ENCODE measurements at regions not wholly inside any gene's neighbourhood (a gene's known extent, or its start where the extent isn't known, plus 50 kb on each side); places are given as distances from the start of the nearest gene placed in this dataset.

DNA sequence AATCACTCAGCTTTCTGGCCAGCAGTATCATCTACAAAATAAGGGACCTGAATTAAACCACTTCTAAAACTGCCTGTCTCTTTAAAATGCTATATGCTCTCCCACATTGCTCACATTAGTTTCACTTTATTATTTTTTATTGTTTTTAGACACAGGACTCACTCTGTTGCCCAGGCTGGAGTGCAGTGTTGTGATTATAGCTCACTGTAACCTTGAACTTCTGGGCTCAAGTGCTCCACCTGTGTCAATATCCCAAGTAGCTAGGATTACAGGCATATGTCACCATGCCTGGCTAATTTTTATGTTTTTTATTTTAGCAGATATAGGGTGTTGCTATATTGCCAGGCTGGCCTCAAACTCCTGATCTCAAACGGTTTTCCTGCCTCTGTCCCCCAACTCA is 591.3 kb upstream of the ZNF804A start:
- POLR2A ChIA-PET: no interaction called here
- Histone ChIP-seq H3K4me1 (ENCODE audit: control extremely low read depth in 1 of 4, control insufficient read depth in 4 of 4, insufficient read depth in 4 of 4, low read length in 3 of 4) (no peaks in the 10 kb centered on the region), H3K9me3 (ENCODE audit: control extremely low read depth in 1 of 5, control insufficient read depth in 4 of 5, insufficient read depth in 2 of 5, low read depth in 1 of 5, low read length in 4 of 5) (no peaks in the 10 kb centered on the region), H3K36me3 (ENCODE audit: control insufficient read depth in 4 of 4, insufficient read depth in 4 of 4, low read length in 3 of 4) (no peaks in the 10 kb centered on the region), H3K27ac (ENCODE audit: insufficient read depth in 1 of 2, low read depth in 1 of 2, low read length in 2 of 2, poor library complexity in 1 of 2, severe bottlenecking in 2 of 2) (no peak overlapping the region), H3K27me3 (replicated peaks in 2 of 5; ENCODE audit: control insufficient read depth in 4 of 5, insufficient read depth in 5 of 5, low read length in 4 of 5) (no peaks in the 10 kb centered on the region), H3K4me3 (ENCODE audit: control insufficient read depth in 1 of 7, extremely low read depth in 1 of 7, insufficient read depth in 4 of 7, low read depth in 2 of 7, low read length in 6 of 7) (no peak overlapping the region)
- 60% methylated on average over 1 of the region's 1 CpG for WGBS (ENCODE audit: insufficient coverage)
- CTCF ChIA-PET: no interaction called here
- no peak for DNase-seq

DNA sequence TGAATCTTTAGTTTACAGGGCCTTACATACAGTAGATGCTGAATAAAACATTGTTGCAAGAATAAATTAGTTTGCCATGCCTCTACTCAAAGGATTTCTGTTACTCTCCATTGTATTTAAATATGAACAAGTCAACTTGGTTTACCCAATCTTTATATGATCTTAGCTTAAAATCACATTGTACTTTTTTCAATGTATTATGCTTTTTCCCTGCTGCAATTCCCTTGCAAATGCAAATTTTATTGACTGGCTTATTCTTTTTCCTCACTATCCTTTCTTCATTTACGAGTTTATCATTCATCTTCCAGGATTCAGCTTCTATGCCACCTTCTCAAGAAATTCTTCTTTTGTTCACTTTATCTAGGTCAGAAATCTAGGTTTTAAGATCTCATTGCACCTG is 571.4 kb upstream of the ZNF804A start:
- ChIA-PET POLR2A (no interaction called here), CTCF (interaction anchor here (1.0 kb wide), 1 partner anchor 17 kb away, joined by 3 read pairs; no protein-coding TSS in a partner anchor)
- no peaks in the 10 kb centered on the region for H3K36me3 ChIP-seq (ENCODE audit: control insufficient read depth in 4 of 4, insufficient read depth in 4 of 4, low read length in 3 of 4)

DNA sequence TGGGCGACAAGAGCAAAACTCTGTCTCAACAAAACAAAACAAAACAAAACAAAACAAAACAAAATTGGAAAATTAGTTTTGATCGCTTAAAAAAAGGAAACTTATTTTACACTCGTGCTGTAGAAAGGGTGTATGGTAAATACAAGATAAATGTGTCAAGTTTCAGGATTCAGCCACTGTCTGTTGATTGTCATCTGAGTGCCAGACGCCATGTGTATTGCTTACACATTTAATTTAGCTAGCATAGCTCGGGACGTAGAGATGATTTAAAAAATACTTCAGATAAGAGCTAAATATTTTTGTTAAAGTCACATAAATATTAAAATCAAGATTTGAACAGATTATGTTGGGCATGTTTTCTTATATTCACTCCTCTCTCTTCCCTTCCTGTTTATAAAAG is 568.1 kb upstream of the ZNF804A start:
- Histone ChIP-seq H3K9me3 (ENCODE audit: control extremely low read depth in 1 of 5, control insufficient read depth in 4 of 5, insufficient read depth in 2 of 5, low read depth in 1 of 5, low read length in 4 of 5) (no peaks in the 10 kb centered on the region), H3K4me3 (ENCODE audit: control insufficient read depth in 1 of 7, extremely low read depth in 1 of 7, insufficient read depth in 4 of 7, low read depth in 2 of 7, low read length in 6 of 7) (no peak overlapping the region), H3K27me3 (replicated peaks in 2 of 5; ENCODE audit: control insufficient read depth in 4 of 5, insufficient read depth in 5 of 5, low read length in 4 of 5) (no peaks in the 10 kb centered on the region), H3K4me1 (ENCODE audit: control extremely low read depth in 1 of 4, control insufficient read depth in 4 of 4, insufficient read depth in 4 of 4, low read length in 3 of 4) (no peaks in the 10 kb centered on the region), H3K27ac (ENCODE audit: insufficient read depth in 1 of 2, low read depth in 1 of 2, low read length in 2 of 2, poor library complexity in 1 of 2, severe bottlenecking in 2 of 2) (no peak overlapping the region), H3K36me3 (ENCODE audit: control insufficient read depth in 4 of 4, insufficient read depth in 4 of 4, low read length in 3 of 4) (no peaks in the 10 kb centered on the region)
- no peak for DNase-seq
- POLR2A ChIA-PET: no interaction called here
- CTCF ChIA-PET: no interaction called here
- whole genome bisulfite sequencing (ENCODE audit: insufficient coverage): 93% methylated on average over 2 of the region's 6 CpGs

More for the DNA sequence above, 571.4 kb upstream of the ZNF804A start:
- Histone ChIP-seq H3K27ac (ENCODE audit: insufficient read depth in 1 of 2, low read depth in 1 of 2, low read length in 2 of 2, poor library complexity in 1 of 2, severe bottlenecking in 2 of 2) (no peak overlapping the region), H3K4me3 (ENCODE audit: control insufficient read depth in 1 of 7, extremely low read depth in 1 of 7, insufficient read depth in 4 of 7, low read depth in 2 of 7, low read length in 6 of 7) (no peak overlapping the region), H3K27me3 (replicated peaks in 2 of 5; ENCODE audit: control insufficient read depth in 4 of 5, insufficient read depth in 5 of 5, low read length in 4 of 5) (no peaks in the 10 kb centered on the region), H3K4me1 (ENCODE audit: control extremely low read depth in 1 of 4, control insufficient read depth in 4 of 4, insufficient read depth in 4 of 4, low read length in 3 of 4) (no peaks in the 10 kb centered on the region), H3K9me3 (ENCODE audit: control extremely low read depth in 1 of 5, control insufficient read depth in 4 of 5, insufficient read depth in 2 of 5, low read depth in 1 of 5, low read length in 4 of 5) (no peaks in the 10 kb centered on the region)
- WGBS (ENCODE audit: insufficient coverage): 100% methylated on average over 1 of the region's 1 CpG
- no peak for DNase-seq

DNA sequence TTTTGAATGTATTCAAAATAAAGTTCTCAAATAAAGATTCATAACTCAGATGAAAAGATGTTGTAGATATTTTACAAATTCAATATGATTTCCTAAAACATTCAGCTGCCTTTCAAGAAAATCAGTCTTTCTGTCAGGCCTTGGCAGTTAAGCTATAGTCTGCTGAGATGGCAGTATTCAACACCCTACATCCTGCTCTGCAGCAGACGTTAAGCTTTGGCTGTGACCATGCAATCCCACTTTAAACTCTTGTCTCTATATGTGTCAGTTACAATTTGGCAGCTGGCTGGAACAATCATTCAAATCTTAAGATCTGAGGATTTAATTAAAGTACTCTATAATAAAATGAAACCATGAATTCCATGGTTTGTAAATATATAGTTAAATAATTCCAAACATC is 567.3 kb upstream of the ZNF804A start:
- Histone ChIP-seq H3K27ac (ENCODE audit: insufficient read depth in 1 of 2, low read depth in 1 of 2, low read length in 2 of 2, poor library complexity in 1 of 2, severe bottlenecking in 2 of 2) (no peak overlapping the region), H3K9me3 (ENCODE audit: control extremely low read depth in 1 of 5, control insufficient read depth in 4 of 5, insufficient read depth in 2 of 5, low read depth in 1 of 5, low read length in 4 of 5) (no peaks in the 10 kb centered on the region), H3K27me3 (replicated peaks in 2 of 5; ENCODE audit: control insufficient read depth in 4 of 5, insufficient read depth in 5 of 5, low read length in 4 of 5) (no peaks in the 10 kb centered on the region), H3K36me3 (ENCODE audit: control insufficient read depth in 4 of 4, insufficient read depth in 4 of 4, low read length in 3 of 4) (no peaks in the 10 kb centered on the region), H3K4me3 (ENCODE audit: control insufficient read depth in 1 of 7, extremely low read depth in 1 of 7, insufficient read depth in 4 of 7, low read depth in 2 of 7, low read length in 6 of 7) (no peak overlapping the region), H3K4me1 (ENCODE audit: control extremely low read depth in 1 of 4, control insufficient read depth in 4 of 4, insufficient read depth in 4 of 4, low read length in 3 of 4) (no peaks in the 10 kb centered on the region)
- ChIA-PET POLR2A (no interaction called here), CTCF (no interaction called here)
- DNase-seq: no peak
- WGBS (ENCODE audit: insufficient coverage): 63% methylated on average over 1 of the region's 1 CpG

DNA sequence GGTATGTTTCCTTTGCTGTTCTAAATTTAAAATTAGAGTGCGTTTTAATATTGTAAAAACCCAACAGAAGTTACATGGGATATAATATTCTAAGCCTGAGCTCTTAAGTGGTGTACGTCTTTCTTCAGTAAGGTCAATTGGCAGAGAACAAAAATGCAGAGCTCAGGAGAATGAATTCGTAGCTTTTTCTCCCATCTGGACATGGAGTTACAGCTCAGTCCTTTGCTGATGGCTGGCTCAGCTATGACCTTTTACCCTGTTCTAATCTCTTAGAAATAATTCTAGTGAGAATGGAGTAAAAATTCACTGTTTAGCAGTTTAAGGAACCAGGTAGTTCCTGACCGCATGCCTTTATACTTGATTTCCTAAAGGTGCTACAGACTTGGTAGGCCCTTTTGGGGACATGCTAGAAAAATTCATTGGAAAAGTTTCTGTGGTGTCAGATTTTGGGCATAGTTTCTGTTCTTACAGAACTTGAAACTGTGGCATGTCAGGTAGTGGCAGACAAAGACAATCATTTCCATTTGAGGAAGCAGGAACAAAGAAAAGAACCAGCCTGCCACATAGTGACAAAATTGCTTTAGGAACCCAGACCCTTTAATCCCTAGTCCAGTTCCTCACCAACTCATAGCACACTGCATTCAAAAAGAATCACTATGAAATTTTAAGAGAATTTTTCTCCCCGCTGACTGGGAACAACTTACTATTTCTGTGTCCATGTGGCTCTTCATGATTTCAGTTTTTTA is 566.8 kb upstream of the ZNF804A start:
- WGBS (ENCODE audit: insufficient coverage): 94% methylated on average over 4 of the region's 5 CpGs
- Histone ChIP-seq H3K9me3 (ENCODE audit: control extremely low read depth in 1 of 5, control insufficient read depth in 4 of 5, insufficient read depth in 2 of 5, low read depth in 1 of 5, low read length in 4 of 5) (no peaks in the 10 kb centered on the region), H3K4me3 (ENCODE audit: control insufficient read depth in 1 of 7, extremely low read depth in 1 of 7, insufficient read depth in 4 of 7, low read depth in 2 of 7, low read length in 6 of 7) (no peak overlapping the region), H3K4me1 (ENCODE audit: control extremely low read depth in 1 of 4, control insufficient read depth in 4 of 4, insufficient read depth in 4 of 4, low read length in 3 of 4) (no peaks in the 10 kb centered on the region), H3K27ac (ENCODE audit: insufficient read depth in 1 of 2, low read depth in 1 of 2, low read length in 2 of 2, poor library complexity in 1 of 2, severe bottlenecking in 2 of 2) (no peak overlapping the region), H3K36me3 (ENCODE audit: control insufficient read depth in 4 of 4, insufficient read depth in 4 of 4, low read length in 3 of 4) (no peaks in the 10 kb centered on the region), H3K27me3 (replicated peaks in 2 of 5; ENCODE audit: control insufficient read depth in 4 of 5, insufficient read depth in 5 of 5, low read length in 4 of 5) (no peaks in the 10 kb centered on the region)
- DNase-seq: no peak
- ChIA-PET POLR2A (interaction anchor here (0.6 kb wide), 1 partner anchor 68 kb away, joined by 3 read pairs; no protein-coding TSS in a partner anchor), CTCF (no interaction called here)

DNA sequence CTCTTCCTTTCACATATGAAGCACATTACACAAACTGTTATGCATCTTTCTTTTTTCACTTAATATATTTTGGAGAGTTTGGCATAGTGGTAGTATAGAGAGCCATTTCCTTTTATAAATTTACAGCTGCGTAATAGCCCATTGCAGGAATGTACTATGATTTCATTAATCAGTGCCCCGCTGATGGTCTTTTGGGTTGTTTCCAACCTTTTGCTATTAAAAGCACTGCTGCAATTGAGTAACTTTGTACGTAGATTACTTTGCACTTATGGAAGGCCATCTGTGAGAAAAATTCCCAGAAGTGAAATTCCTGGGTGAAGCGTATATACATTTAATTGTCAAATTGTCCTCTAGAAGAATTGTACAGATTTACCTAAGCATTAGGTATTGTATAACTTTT is 565.3 kb upstream of the ZNF804A start:
- H3K4me3 ChIP-seq (ENCODE audit: control insufficient read depth in 1 of 7, extremely low read depth in 1 of 7, insufficient read depth in 4 of 7, low read depth in 2 of 7, low read length in 6 of 7): no peak overlapping the region
- no peaks in the 10 kb centered on the region for H3K4me1 ChIP-seq (ENCODE audit: control extremely low read depth in 1 of 4, control insufficient read depth in 4 of 4, insufficient read depth in 4 of 4, low read length in 3 of 4)
- H3K36me3 ChIP-seq (ENCODE audit: control insufficient read depth in 4 of 4, insufficient read depth in 4 of 4, low read length in 3 of 4): no peaks in the 10 kb centered on the region
- 100% methylated on average over 2 of the region's 4 CpGs for WGBS (ENCODE audit: insufficient coverage)
- ChIA-PET POLR2A (no interaction called here), CTCF (no interaction called here)
- H3K27me3 ChIP-seq (replicated peaks in 2 of 5; ENCODE audit: control insufficient read depth in 4 of 5, insufficient read depth in 5 of 5, low read length in 4 of 5): no peaks in the 10 kb centered on the region
- H3K27ac ChIP-seq (ENCODE audit: insufficient read depth in 1 of 2, low read depth in 1 of 2, low read length in 2 of 2, poor library complexity in 1 of 2, severe bottlenecking in 2 of 2): no peak overlapping the region
- no peak for DNase-seq
- no peaks in the 10 kb centered on the region for H3K9me3 ChIP-seq (ENCODE audit: control extremely low read depth in 1 of 5, control insufficient read depth in 4 of 5, insufficient read depth in 2 of 5, low read depth in 1 of 5, low read length in 4 of 5)

DNA sequence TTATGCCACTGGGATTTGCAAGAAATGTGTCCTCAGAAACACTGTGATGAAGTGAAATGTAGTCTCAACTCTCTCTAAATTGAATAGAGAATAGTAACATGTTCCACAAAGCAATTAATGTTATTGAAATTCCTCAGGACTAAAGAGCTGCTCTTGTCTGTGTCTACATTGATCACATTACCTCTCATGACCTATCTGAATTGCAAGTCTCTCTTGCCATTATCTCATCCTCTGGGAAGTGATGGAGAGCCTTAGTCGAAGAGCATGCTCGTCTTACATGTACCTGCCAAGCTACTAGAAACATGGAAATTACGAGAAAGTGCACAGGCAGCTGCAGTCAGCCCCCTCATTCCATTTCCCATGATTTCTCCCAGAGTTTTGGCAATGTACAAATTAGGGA is 561.1 kb upstream of the ZNF804A start:
- Histone ChIP-seq H3K4me1 (ENCODE audit: control extremely low read depth in 1 of 4, control insufficient read depth in 4 of 4, insufficient read depth in 4 of 4, low read length in 3 of 4) (no peaks in the 10 kb centered on the region), H3K27ac (ENCODE audit: insufficient read depth in 1 of 2, low read depth in 1 of 2, low read length in 2 of 2, poor library complexity in 1 of 2, severe bottlenecking in 2 of 2) (no peak overlapping the region), H3K27me3 (replicated peaks in 2 of 5; ENCODE audit: control insufficient read depth in 4 of 5, insufficient read depth in 5 of 5, low read length in 4 of 5) (no peaks in the 10 kb centered on the region), H3K4me3 (ENCODE audit: control insufficient read depth in 1 of 7, extremely low read depth in 1 of 7, insufficient read depth in 4 of 7, low read depth in 2 of 7, low read length in 6 of 7) (no peak overlapping the region), H3K36me3 (ENCODE audit: control insufficient read depth in 4 of 4, insufficient read depth in 4 of 4, low read length in 3 of 4) (no peaks in the 10 kb centered on the region), H3K9me3 (ENCODE audit: control extremely low read depth in 1 of 5, control insufficient read depth in 4 of 5, insufficient read depth in 2 of 5, low read depth in 1 of 5, low read length in 4 of 5) (no peaks in the 10 kb centered on the region)
- DNase-seq: no peak
- ChIA-PET CTCF (no interaction called here), POLR2A (interaction anchor here (0.5 kb wide), 1 partner anchor 1361 kb away, joined by 3 read pairs; no protein-coding TSS in a partner anchor)
- 100% methylated on average over 3 of the region's 3 CpGs for WGBS (ENCODE audit: insufficient coverage)

All from common myeloid progenitor, CD34-positive (primary cell).